Hepatocyte (in vitro differentiated cells): ENCODE measurements at regions not wholly inside any gene's neighbourhood (a gene's known extent, or its start where the extent isn't known, plus 50 kb on each side); places are given as distances from the start of the nearest gene placed in this dataset.

Experiments used
- CTCF ChIP-seq: fragments of 200-600 bp; sonication (generic); IDR thresholded peaks from 2 replicates; pipeline ENCODE4 v1.5.1; 2016; ENCODE audit warnings: antibody characterized with exemption, mild to moderate bottlenecking; ENCODE audit not compliant: poor library complexity
- EZH2 ChIP-seq: fragments of 200-600 bp; sonication (generic); IDR thresholded peaks from 2 replicates; pipeline ENCODE4 v1.6.1; 2016; ENCODE audit warnings: antibody characterized with exemption, mild to moderate bottlenecking, borderline replicate concordance

GRCh38 chr2:58740426-58740825, 499.3 kb upstream of the FANCL start:
- TF ChIP-seq EZH2 (no peak), CTCF (no peak)
